ENCODE measurements at regions not wholly inside any gene's neighbourhood (a gene's known extent, or its start where the extent isn't known, plus 50 kb on each side); places are given as distances from the start of the nearest gene placed in this dataset.

DNA sequence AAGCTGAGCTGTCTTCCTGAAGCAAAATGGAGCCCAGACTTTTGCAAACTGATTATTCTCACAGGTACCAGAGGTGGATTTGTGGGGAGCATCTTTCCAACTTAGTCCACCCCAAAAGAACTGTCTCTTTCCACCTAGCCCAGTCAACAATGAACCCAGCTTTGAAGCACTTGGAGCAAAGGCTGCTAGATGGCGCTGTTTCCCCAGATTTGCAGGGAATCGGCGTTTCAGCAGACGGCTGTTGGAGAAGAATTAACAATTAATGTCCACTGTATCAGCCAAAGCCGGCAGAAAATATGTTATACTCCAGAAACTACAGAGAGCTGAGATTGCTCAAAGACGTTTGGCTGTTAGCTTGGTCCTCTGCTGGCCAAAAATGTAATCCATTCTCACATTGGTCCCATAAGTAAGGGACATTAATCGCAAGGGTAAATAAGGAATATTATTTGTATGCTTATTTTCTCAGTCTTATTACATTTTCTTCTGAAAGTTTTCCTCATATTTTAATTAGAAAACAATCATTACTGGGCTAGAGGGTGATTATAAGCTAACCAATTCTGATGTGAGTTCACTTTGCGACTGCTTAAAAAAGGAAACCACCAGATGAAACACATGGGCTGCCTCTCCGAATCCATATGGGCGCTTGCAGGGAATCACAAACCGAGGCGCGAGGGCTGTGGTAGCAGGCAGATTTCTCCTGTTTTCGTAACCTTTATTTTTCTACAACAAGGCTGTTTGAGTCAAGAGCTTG, 423.8 kb upstream of the MEX3C start:
- no peak overlapping the region for H3K27ac Mint-ChIP-seq
- H3K4me1 Mint-ChIP-seq: no peaks in the 10 kb centered on the region
- ChIA-PET CTCF (no interaction called here), POLR2A (no interaction called here)
- H3K9me3 ChIP-seq (ENCODE audit: low read length): no peaks in the 10 kb centered on the region
- H3K36me3 ChIP-seq (ENCODE audit: insufficient read depth, low read length): no peaks in the 10 kb centered on the region
- no peaks in the 10 kb centered on the region for H3K9me3 Mint-ChIP-seq
- DNase-seq: no peak
- H3K27me3 Mint-ChIP-seq: peaks cover 8 to 12% of the 10 kb centered on the region in 2 donors
- H3K27ac ChIP-seq (ENCODE audit: low read depth, low read length): no peak overlapping the region
- no peaks in the 10 kb centered on the region for H3K4me1 ChIP-seq (ENCODE audit: insufficient read depth, low read length)
- H3K4me3 ChIP-seq (ENCODE audit: low read length): no peak overlapping the region
- H3K36me3 Mint-ChIP-seq: no peaks in the 10 kb centered on the region
- H3K4me3 Mint-ChIP-seq: no peak overlapping the region
- H3K27me3 ChIP-seq (ENCODE audit: insufficient read depth, low read length, poor library complexity, severe bottlenecking): no peaks in the 10 kb centered on the region

DNA sequence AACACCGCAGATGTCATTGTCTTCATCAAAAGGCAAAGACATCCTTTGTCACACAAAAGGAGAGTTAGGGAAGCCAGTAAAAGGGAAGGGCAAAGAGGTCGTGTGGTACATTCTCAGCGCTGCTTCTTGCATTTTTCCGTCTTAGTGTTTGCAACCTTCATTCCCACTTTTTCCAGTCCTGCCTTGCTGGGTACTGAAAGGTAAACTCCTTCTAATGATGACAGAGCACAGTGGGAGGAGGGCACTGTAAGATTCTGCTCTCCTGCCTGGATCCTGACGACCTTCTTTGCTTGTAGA, 424.3 kb upstream of the MEX3C start:
- Mint-ChIP-seq H3K36me3 (no peaks in the 10 kb centered on the region), H3K27ac (no peak overlapping the region), H3K27me3 (peaks cover 8 to 12% of the 10 kb centered on the region in 2 donors), H3K9me3 (no peaks in the 10 kb centered on the region), H3K4me1 (no peaks in the 10 kb centered on the region), H3K4me3 (no peak overlapping the region)
- Histone ChIP-seq H3K4me1 (ENCODE audit: insufficient read depth, low read length) (no peaks in the 10 kb centered on the region), H3K27ac (ENCODE audit: low read depth, low read length) (no peak overlapping the region), H3K9me3 (ENCODE audit: low read length) (no peaks in the 10 kb centered on the region), H3K4me3 (ENCODE audit: low read length) (no peak overlapping the region), H3K36me3 (ENCODE audit: insufficient read depth, low read length) (no peaks in the 10 kb centered on the region), H3K27me3 (ENCODE audit: insufficient read depth, low read length, poor library complexity, severe bottlenecking) (no peaks in the 10 kb centered on the region)
- no peak for DNase-seq
- CTCF ChIA-PET: no interaction called here
- POLR2A ChIA-PET: no interaction called here

DNA sequence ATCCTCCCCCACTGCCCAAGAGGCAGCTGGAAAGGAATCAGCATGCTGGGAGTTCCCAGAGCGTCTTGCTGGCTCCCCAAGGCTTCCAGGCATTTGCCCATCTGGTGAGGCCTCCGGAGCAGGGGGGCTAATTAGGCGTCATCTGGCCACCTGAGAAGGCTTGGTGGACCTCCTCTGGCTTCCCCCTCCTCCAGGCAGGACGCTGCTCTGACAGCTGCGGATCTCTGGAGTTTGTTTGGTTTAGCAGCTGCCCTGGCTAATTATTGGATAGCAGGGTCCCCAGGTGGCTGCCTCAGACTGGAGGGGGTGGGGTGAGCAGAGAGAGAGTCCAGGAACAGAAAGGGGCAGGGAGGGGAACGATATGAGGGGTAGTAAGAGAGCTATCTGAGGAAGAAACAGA, 425.2 kb upstream of the MEX3C start:
- no peaks in the 10 kb centered on the region for H3K4me1 Mint-ChIP-seq

DNA sequence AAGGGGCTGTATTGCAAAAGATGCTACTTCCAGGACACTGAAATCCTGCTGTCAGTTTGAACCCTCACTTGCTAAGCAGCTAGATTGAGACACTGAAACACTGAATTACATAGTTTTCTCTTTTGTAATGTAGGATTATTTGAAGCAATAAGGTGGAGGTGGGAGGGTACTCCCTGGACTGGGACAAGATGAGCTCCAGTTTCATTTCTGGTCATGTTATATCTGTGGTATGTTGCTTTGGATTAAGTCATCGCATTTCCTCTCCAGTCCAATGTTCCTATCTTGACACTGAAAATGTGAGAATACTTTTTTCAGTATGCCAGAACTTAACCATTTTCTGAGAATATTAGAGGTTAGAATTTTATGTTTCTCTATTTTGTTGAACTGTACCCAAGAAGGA, 426.2 kb upstream of the MEX3C start:
- H3K9me3 ChIP-seq (ENCODE audit: low read length): no peaks in the 10 kb centered on the region
- H3K27me3 Mint-ChIP-seq: peaks cover 8 to 12% of the 10 kb centered on the region in 2 donors

More for the DNA sequence above, 425.2 kb upstream of the MEX3C start:
- Histone ChIP-seq H3K27me3 (ENCODE audit: insufficient read depth, low read length, poor library complexity, severe bottlenecking) (no peaks in the 10 kb centered on the region), H3K9me3 (ENCODE audit: low read length) (no peaks in the 10 kb centered on the region), H3K4me1 (ENCODE audit: insufficient read depth, low read length) (no peaks in the 10 kb centered on the region), H3K27ac (ENCODE audit: low read depth, low read length) (no peak overlapping the region), H3K4me3 (ENCODE audit: low read length) (no peak overlapping the region), H3K36me3 (ENCODE audit: insufficient read depth, low read length) (no peaks in the 10 kb centered on the region)
- no peak overlapping the region for H3K27ac Mint-ChIP-seq
- no peak for DNase-seq
- ChIA-PET CTCF (no interaction called here), POLR2A (no interaction called here)
- peaks cover 8 to 12% of the 10 kb centered on the region in 2 donors for H3K27me3 Mint-ChIP-seq
- H3K9me3 Mint-ChIP-seq: no peaks in the 10 kb centered on the region
- H3K4me3 Mint-ChIP-seq: no peak overlapping the region
- no peaks in the 10 kb centered on the region for H3K36me3 Mint-ChIP-seq

DNA sequence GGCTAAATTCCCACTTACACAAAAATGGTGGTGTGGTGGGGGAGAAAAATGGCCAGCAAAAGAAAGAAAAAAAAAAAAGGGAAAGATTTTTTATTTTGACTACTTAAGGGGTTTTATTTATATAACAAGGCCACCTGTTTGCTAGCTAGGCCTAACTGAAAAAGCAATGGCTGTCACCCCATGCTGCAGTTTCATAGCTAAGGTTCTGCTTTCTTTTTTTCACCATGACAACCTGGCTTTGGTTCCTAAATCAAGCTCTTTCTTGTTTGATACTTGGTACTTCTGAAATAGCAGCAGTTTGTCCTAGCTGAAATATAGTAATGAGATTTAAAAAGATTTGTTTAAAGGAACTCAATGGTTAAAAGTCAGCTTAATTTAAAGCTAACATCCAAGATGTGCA, 433.2 kb upstream of the MEX3C start:
- Histone ChIP-seq H3K9me3 (ENCODE audit: low read length) (no peaks in the 10 kb centered on the region), H3K4me3 (ENCODE audit: low read length) (no peak overlapping the region), H3K4me1 (ENCODE audit: insufficient read depth, low read length) (no peaks in the 10 kb centered on the region), H3K27me3 (ENCODE audit: insufficient read depth, low read length, poor library complexity, severe bottlenecking) (no peaks in the 10 kb centered on the region), H3K27ac (ENCODE audit: low read depth, low read length) (no peak overlapping the region), H3K36me3 (ENCODE audit: insufficient read depth, low read length) (no peaks in the 10 kb centered on the region)
- peaks cover 0 to 2% of the 10 kb centered on the region in 2 donors for H3K27me3 Mint-ChIP-seq
- DNase-seq: no peak
- no peaks in the 10 kb centered on the region for H3K4me1 Mint-ChIP-seq
- H3K9me3 Mint-ChIP-seq: peaks cover 0 to 10% (median 3%) of the 10 kb centered on the region in 5 donors
- ChIA-PET CTCF (interaction anchor here (1.2 kb wide), 1 partner anchor 9 kb away, joined by 3 read pairs; no protein-coding TSS in a partner anchor), POLR2A (no interaction called here)
- H3K4me3 Mint-ChIP-seq: no peak overlapping the region
- H3K27ac Mint-ChIP-seq: no peak overlapping the region
- no peaks in the 10 kb centered on the region for H3K36me3 Mint-ChIP-seq

More for the DNA sequence above, 426.2 kb upstream of the MEX3C start:
- Mint-ChIP-seq H3K9me3 (no peaks in the 10 kb centered on the region), H3K4me3 (no peak overlapping the region), H3K36me3 (no peaks in the 10 kb centered on the region), H3K27ac (no peak overlapping the region), H3K4me1 (no peaks in the 10 kb centered on the region)
- no peaks in the 10 kb centered on the region for H3K4me1 ChIP-seq (ENCODE audit: insufficient read depth, low read length)
- H3K27me3 ChIP-seq (ENCODE audit: insufficient read depth, low read length, poor library complexity, severe bottlenecking): no peaks in the 10 kb centered on the region
- CTCF ChIA-PET: no interaction called here
- H3K4me3 ChIP-seq (ENCODE audit: low read length): no peak overlapping the region
- H3K27ac ChIP-seq (ENCODE audit: low read depth, low read length): no peak overlapping the region
- DNase-seq: no peak
- POLR2A ChIA-PET: no interaction called here
- H3K36me3 ChIP-seq (ENCODE audit: insufficient read depth, low read length): no peaks in the 10 kb centered on the region

DNA sequence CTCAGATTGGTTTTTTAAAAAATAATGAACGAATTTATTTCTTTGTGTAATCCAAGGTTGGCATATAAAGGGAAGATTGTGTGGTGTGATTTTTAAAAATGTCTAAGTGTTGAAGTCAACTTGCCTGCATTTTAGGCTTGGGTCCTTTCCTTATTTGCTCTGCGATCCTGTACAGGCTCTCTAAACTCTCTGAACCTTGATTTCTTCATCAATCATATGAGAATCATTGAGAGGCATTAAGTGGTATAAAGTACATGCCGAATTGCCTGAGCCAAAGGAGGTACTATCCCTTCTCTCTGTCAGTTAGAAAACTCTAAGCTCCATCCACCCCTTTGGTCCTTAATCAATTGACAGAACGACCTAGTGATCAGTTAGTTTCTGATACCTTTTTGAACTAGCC, 440.4 kb upstream of the MEX3C start:
- Histone ChIP-seq H3K9me3 (ENCODE audit: low read length) (no peaks in the 10 kb centered on the region), H3K27me3 (ENCODE audit: insufficient read depth, low read length, poor library complexity, severe bottlenecking) (no peaks in the 10 kb centered on the region), H3K4me1 (ENCODE audit: insufficient read depth, low read length) (no peaks in the 10 kb centered on the region), H3K36me3 (ENCODE audit: insufficient read depth, low read length) (no peaks in the 10 kb centered on the region), H3K27ac (ENCODE audit: low read depth, low read length) (no peak overlapping the region), H3K4me3 (ENCODE audit: low read length) (no peak overlapping the region)
- Mint-ChIP-seq H3K4me1 (no peaks in the 10 kb centered on the region), H3K4me3 (no peak overlapping the region), H3K27ac (no peak overlapping the region), H3K27me3 (peaks cover 0 to 4% of the 10 kb centered on the region in 2 donors), H3K9me3 (peaks cover 4 to 12% (median 7%) of the 10 kb centered on the region in 5 donors), H3K36me3 (no peaks in the 10 kb centered on the region)
- ChIA-PET CTCF (no interaction called here), POLR2A (no interaction called here)
- no peak for DNase-seq

DNA sequence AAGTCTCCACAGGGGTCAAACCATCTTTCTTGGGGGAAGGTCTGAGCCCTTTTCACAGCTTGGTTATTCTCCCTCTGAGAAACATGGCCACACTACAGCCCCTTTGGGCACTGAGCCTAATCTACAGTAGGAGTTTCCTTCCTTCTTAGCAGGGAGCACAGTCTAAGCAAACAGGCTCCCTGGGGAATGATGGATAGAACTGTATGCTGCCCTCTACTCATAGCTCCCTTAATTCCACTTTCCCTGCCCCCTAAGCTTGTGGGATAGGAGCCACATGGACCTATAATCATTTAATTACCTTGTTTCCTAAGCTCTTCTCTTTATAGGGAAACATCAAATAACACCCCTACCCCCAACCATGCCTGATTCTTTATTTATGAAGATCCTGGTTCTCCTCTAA, 442.1 kb upstream of the MEX3C start:
- Histone ChIP-seq H3K36me3 (ENCODE audit: insufficient read depth, low read length) (no peaks in the 10 kb centered on the region), H3K4me3 (ENCODE audit: low read length) (no peak overlapping the region), H3K27ac (ENCODE audit: low read depth, low read length) (no peak overlapping the region), H3K9me3 (ENCODE audit: low read length) (no peaks in the 10 kb centered on the region), H3K4me1 (ENCODE audit: insufficient read depth, low read length) (no peaks in the 10 kb centered on the region), H3K27me3 (ENCODE audit: insufficient read depth, low read length, poor library complexity, severe bottlenecking) (no peaks in the 10 kb centered on the region)
- ChIA-PET CTCF (interaction anchor here (1.0 kb wide), 1 partner anchor 9 kb away, joined by 3 read pairs; no protein-coding TSS in a partner anchor), POLR2A (no interaction called here)
- peaks cover 2 to 8% (median 7%) of the 10 kb centered on the region in 5 donors for H3K9me3 Mint-ChIP-seq
- no peaks in the 10 kb centered on the region for H3K4me1 Mint-ChIP-seq
- H3K36me3 Mint-ChIP-seq: no peaks in the 10 kb centered on the region
- no peak overlapping the region for H3K27ac Mint-ChIP-seq
- no peak for DNase-seq
- no peak overlapping the region for H3K4me3 Mint-ChIP-seq
- peaks cover 0 to 4% of the 10 kb centered on the region in 2 donors for H3K27me3 Mint-ChIP-seq

DNA sequence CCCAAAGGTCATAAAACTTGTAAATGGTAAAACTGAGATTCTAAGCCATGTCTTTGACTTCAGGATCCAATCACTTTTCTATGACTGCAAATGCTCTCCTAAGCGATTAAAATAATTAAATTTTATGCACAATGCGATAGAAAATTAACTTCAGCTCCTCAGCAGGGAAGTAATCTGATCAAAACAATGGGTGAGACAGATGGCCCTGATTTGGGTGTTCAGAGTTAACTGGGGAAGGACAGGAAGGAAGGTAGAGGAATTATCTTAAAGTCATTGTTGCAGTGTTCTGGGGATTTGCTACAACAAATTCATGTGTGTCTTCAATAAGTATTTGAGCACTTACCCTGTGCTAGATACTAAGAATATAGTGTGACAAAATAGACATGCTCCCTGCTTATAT, 446.0 kb upstream of the MEX3C start:
- ChIA-PET POLR2A (no interaction called here), CTCF (no interaction called here)
- H3K27me3 ChIP-seq (ENCODE audit: insufficient read depth, low read length, poor library complexity, severe bottlenecking): no peaks in the 10 kb centered on the region
- no peaks in the 10 kb centered on the region for H3K36me3 ChIP-seq (ENCODE audit: insufficient read depth, low read length)
- no peaks in the 10 kb centered on the region for H3K4me1 ChIP-seq (ENCODE audit: insufficient read depth, low read length)
- no peaks in the 10 kb centered on the region for H3K36me3 Mint-ChIP-seq
- no peak overlapping the region for H3K4me3 Mint-ChIP-seq
- no peaks in the 10 kb centered on the region for H3K4me1 Mint-ChIP-seq
- no peak overlapping the region for H3K27ac ChIP-seq (ENCODE audit: low read depth, low read length)
- peaks cover 0 to 7% (median 0%) of the 10 kb centered on the region in 5 donors for H3K9me3 Mint-ChIP-seq
- H3K9me3 ChIP-seq (ENCODE audit: low read length): no peaks in the 10 kb centered on the region
- no peak overlapping the region for H3K27ac Mint-ChIP-seq
- no peak for DNase-seq
- H3K4me3 ChIP-seq (ENCODE audit: low read length): no peak overlapping the region
- peaks cover 0 to 4% of the 10 kb centered on the region in 2 donors for H3K27me3 Mint-ChIP-seq
